ENCODE measurements at regions not wholly inside any gene's neighbourhood (a gene's known extent, or its start where the extent isn't known, plus 50 kb on each side); places are given as distances from the start of the nearest gene placed in this dataset.

GRCh38 chr6:22942403-22942802, 373.0 kb downstream of the HDGFL1 start:
- TF ChIP-seq FOXP2 (optimal IDR thresholded peaks at IDR 0.05; ENCODE audit: control extremely low read depth, extremely low read length, insufficient read depth) (no peak), POLR2AphosphoS5 (IDR thresholded peaks at IDR 0.05; ENCODE audit: borderline replicate concordance, low read depth, low read length) (no peak)
